Iris pigment epithelial cell (primary cell): ENCODE measurements at regions not wholly inside any gene's neighbourhood (a gene's known extent, or its start where the extent isn't known, plus 50 kb on each side); places are given as distances from the start of the nearest gene placed in this dataset.
"Not testable (repeated sequence)": the region's sequence is repeated elsewhere in the genome, so short reads cannot be mapped to it uniquely, and the experiment has no call there.

Experiments
- DNase-seq: peaks from one replicate; pipeline ENCODE4 v3.0.0-alpha.2; 2011; ENCODE audit warnings: low read depth

DNA sequence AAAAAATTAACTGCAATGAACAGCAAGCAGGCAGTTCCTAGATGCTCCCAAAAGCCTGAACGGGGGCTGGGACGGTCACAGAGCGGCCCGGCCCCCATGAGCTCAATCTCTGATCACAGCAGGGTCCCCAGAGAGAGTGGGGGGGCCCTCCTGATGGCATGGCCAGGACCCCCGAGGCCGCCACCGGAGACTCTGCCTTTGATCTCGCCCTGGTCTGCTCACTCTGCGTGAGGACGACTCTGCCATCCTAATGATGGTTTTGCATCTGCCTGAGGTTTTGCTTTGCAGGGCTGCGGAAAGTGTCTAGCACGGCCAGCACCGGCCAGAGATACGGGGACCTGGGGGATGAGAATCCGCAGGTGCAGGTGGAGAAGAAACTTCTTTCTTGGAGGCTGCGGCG lies 103.8 kb downstream of the SHOX start:
- DNase-seq, result no peak

- no peak for DNase-seq
Measured at GRCh38 chrX:733961-734360, 103.4 kb downstream of the SHOX start.

DNA sequence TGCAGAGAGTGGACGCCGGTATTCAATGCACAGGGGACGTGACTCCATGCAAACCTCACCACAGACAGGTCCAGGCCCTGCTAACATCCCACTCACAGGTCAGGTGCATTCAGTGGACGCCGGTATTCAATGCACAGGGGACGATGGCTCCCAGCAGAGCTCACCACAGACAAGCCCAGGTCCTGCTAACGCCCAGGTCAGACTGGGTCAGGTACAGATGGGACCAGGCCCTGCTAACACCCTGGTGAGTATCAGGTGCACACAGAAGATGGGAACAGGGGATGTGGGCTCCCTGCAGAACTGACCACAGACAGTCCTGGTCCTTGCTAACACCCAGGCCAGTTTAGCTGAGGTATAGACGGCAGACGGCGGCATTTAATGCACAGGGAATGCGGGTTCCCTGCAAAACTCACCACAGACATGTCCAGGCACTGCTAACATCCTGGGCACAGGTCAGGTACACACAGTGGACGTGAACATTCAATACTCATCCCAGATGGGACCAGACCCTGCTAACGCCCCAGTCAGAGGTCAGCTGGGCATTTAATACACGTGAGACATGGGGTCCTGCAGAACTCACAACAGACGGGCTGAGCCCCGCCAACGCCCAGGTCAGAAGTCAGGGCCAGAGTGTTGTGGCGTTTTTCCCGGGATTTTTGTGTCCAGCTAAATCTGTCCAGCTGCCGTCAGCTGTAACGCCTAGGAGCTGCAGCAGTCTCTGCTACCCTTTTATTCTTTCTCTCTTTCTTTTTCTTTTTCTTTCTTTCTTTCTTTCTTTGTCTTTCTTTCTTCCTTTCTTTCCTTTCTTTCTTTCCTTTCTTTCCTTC lies 99.2 kb downstream of the SHOX start:
- DNase-seq, result no peak

DNA sequence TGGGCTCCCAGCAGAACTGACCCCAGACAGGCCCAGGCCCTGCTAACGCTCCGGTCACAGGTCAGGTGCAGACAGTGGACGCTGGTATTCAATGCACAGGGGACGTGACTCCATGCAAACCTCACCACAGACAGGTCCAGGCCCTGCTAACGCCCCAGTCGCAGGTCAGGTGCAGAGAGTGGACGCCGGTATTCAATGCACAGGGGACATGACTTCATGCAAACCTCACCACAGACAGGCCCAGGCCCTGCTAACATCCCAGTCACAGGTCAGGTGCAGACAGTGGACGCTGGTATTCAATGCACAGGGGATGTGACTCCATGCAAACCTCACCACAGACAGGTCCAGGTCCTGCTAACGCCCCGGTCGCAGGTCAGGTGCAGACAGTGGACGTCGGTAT lies 98.5 kb downstream of the SHOX start:
- DNase-seq, result not testable (repeated sequence)

DNA sequence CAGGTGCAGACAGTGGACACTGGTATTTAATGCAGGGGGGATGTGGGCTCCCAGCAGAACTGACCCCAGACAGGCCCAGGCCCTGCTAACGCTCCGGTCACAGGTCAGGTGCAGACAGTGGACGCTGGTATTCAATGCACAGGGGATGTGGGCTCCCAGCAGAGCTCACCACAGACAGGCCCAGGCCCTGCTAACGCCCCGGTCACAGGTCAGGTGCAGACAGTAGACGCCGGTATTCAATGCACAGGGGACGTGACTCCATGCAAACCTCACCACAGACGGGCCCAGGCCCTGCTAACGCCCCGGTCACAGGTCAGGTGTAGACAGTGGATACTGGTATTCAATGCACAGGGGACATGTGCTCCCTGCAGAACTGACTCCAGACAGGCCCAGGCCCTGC lies 98.0 kb downstream of the SHOX start:
- DNase-seq, result not testable (repeated sequence)

DNA sequence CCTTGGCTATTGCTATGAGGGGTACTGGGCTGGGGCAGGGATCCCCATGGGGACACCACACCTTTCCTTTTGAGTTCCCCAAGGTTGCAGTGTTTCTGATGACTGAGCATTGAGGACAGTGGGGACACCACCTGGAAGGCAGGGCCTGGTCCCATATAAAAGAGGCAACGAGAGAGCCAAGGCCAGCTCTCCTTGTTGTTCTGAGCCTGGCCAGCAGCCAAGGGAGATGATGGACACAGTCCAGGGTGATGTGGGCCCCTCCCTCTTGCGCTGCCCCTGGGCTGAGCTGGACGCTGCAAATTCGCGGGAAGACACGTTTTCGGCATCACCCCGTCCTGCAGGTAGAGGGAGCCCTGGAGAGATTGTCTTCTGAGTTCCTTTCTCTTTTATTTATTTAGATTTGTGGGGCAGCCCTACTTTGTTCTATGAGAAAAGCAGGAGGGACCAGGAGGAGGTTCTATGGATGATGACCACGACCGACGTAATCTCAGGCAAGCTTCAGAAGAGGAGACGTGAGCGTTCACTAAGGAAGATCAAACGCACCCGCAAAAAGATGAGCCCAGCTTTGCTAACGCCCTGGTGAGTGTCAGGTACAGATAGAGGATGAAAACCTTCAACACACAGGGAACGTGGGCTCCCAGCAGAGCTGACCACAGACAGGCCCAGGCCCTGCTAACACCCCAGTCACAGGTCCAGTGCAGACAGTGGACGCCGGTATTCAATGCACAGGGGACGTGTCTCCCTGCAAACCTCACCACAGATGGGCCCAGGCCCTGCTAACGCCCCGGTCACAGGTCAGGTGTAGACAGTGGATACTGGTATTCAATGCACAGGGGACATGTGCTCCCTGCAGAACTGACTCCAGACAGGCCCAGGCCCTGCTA lies 97.4 kb downstream of the SHOX start:
- DNase-seq, result peak; percentile 4

GRCh38 chrX:725971-726370 lies 95.4 kb downstream of the SHOX start:
- no peak for DNase-seq

GRCh38 chrX:724256-724655 lies 93.7 kb downstream of the SHOX start:
- no peak for DNase-seq

GRCh38 chrX:723781-724180 lies 93.2 kb downstream of the SHOX start:
- no peak for DNase-seq

GRCh38 chrX:721354-721753 lies 90.8 kb downstream of the SHOX start:
- DNase-seq, result no peak

- no peak for DNase-seq
Measured at GRCh38 chrX:720825-721224, 90.2 kb downstream of the SHOX start.

DNA sequence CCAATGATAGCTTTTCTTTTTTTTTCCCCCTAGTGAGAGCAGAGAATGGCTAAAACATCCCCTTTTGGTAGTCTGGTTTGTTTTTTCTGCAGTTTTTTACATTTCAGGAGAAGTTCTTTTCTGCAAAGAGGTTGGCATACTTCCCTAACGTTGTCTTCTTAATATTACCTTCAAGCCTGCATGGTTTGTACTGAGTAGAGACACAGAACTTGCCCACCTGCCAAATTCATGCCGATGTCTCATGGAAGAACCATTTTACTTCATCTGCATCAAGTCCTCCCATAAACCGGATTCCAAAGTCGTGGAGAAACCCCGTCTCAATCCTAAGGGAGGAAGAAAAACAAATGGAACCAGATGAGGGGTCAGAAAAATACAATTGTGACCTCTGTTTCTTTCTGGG lies 89.7 kb downstream of the SHOX start:
- no peak for DNase-seq

- DNase-seq, result no peak
Measured at GRCh38 chrX:716136-716535, 85.5 kb downstream of the SHOX start.

GRCh38 chrX:714131-714530 lies 83.5 kb downstream of the SHOX start:
- no peak for DNase-seq
